B cell (primary cell): ENCODE measurements at regions not wholly inside any gene's neighbourhood (a gene's known extent, or its start where the extent isn't known, plus 50 kb on each side); places are given as distances from the start of the nearest gene placed in this dataset.

Source experiments
- ATAC-seq: fragments of 200-7000 bp; cut with Tn5 transposase; one replicate; pipeline ENCODE4 v1.10.0; 2021; ENCODE audit warnings: low read depth, mild to moderate bottlenecking, moderate number of reproducible peaks, moderate library complexity
- CTCF ChIA-PET: fragments of 350-600 bp; sonication (Branson Sonifier 250); formaldehyde crosslinking; loops from one replicate; lab custom pipeline; 2021; ENCODE audit warnings: antibody characterized with exemption, inconsistent platforms; lab: Charles Lee
- POLR2A ChIA-PET: fragments of 350-600 bp; sonication (Branson Sonifier 250); formaldehyde crosslinking; loops from one replicate; lab custom pipeline; 2021; ENCODE audit warnings: antibody characterized with exemption; lab: Charles Lee
- DNase-seq: peaks from one replicate; pipeline ENCODE4 v3.0.0; 2013
- H2AFZ ChIP-seq: 2 replicates; pipeline ENCODE4 v1.6.1; 2012; ENCODE audit warnings: mild to moderate bottlenecking, low read depth, low read length; ENCODE audit not compliant: insufficient read depth, poor library complexity, severe bottlenecking
- H3K27ac ChIP-seq, 2 donors: 1 replicate in 1 of 2; 2 replicates in 1 of 2; pipeline ENCODE4 v1.5.1; 2012 to 2013; ENCODE audit warnings: low read length in 2 of 2, mild to moderate bottlenecking in 2 of 2, moderate library complexity in 1 of 2
- H3K27me3 ChIP-seq, 4 experiments: fragments of 200-600 bp in 1 of 4; sonication (generic) in 1 of 4; replicated peaks in 1 of 4; 1 replicate in 2 of 4; 2 replicates in 2 of 4; pipeline versions ENCODE4 v1.6.1 to v1.7.0; 2013 to 2016; ENCODE audit warnings: low read length in 3 of 4, mild to moderate bottlenecking in 2 of 4, mixed read lengths in 1 of 4, moderate library complexity in 1 of 4; ENCODE audit not compliant: insufficient read depth in 4 of 4, control insufficient read depth in 3 of 4; ENCODE audit errors: control extremely low read depth in 1 of 4
- H3K36me3 ChIP-seq, 2 experiments: replicated peaks in 1 of 2; 1 replicate in 1 of 2; 2 replicates in 1 of 2; pipeline versions ENCODE4 v1.6.1 to v1.7.1; 2013; ENCODE audit warnings: low read length in 1 of 2; ENCODE audit not compliant: insufficient read depth in 2 of 2, control insufficient read depth in 1 of 2; ENCODE audit errors: control extremely low read depth in 1 of 2, extremely low read depth in 1 of 2
- H3K4me1 ChIP-seq, 2 donors: fragments of 200-600 bp in 1 of 2; sonication (generic) in 1 of 2; 1 replicate in 1 of 2; 2 replicates in 1 of 2; pipeline versions ENCODE4 v1.5.1 to v1.6.1; 2013 to 2017; ENCODE audit warnings: low read length in 2 of 2; ENCODE audit not compliant: control insufficient read depth in 2 of 2, insufficient read depth in 2 of 2
- H3K4me2 ChIP-seq: replicated peaks from 2 replicates; pipeline ENCODE3; 2012; ENCODE audit warnings: mild to moderate bottlenecking, low read depth, low read length; ENCODE audit not compliant: poor library complexity, severe bottlenecking
- H3K4me3 ChIP-seq, 5 experiments: fragments of 200-600 bp in 1 of 5; sonication (generic) in 1 of 5; 1 replicate in 3 of 5; 2 replicates in 2 of 5; pipeline versions ENCODE4 v1.5.1 to v1.7.0; 2011 to 2016; ENCODE audit warnings: low read length in 4 of 5, mild to moderate bottlenecking in 4 of 5, low read depth in 2 of 5, control low read depth in 1 of 5, moderate library complexity in 1 of 5; ENCODE audit not compliant: insufficient read depth in 1 of 5; ENCODE audit errors: control extremely low read depth in 1 of 5, extremely low read depth in 1 of 5
- H3K79me2 ChIP-seq: fragments of 200-600 bp; sonication (generic); one replicate; pipeline ENCODE4 v1.6.0; 2016; ENCODE audit warnings: low read length; ENCODE audit not compliant: control insufficient read depth, insufficient read depth
- H3K9ac ChIP-seq: fragments of 200-600 bp; sonication (generic); 2 replicates; pipeline ENCODE4 v1.6.1; 2017; ENCODE audit warnings: mild to moderate bottlenecking, low read length, moderate library complexity
- H3K9me3 ChIP-seq, 3 donors: one replicate each; pipeline versions ENCODE4 v1.6.1 to v1.7.1; 2013; ENCODE audit warnings: low read length in 2 of 3; ENCODE audit not compliant: control insufficient read depth in 2 of 3, insufficient read depth in 1 of 3; ENCODE audit errors: control extremely low read depth in 1 of 3
- H4K20me1 ChIP-seq: 2 replicates; pipeline ENCODE4 v1.6.0; 2012; ENCODE audit warnings: mild to moderate bottlenecking, low read length; ENCODE audit not compliant: insufficient read depth, control insufficient read depth, poor library complexity, severe bottlenecking
- H3K27ac Mint-ChIP-seq: one replicate; pipeline ENCODE4 v1.8.0; 2021; ENCODE audit warnings: mixed read lengths
- H3K27me3 Mint-ChIP-seq: one replicate; pipeline ENCODE4 v1.8.0; 2021; ENCODE audit warnings: mixed read lengths
- H3K4me1 Mint-ChIP-seq: one replicate; pipeline ENCODE4 v1.8.0; 2021; ENCODE audit warnings: mixed read lengths
- H3K4me3 Mint-ChIP-seq: one replicate; pipeline ENCODE4 v1.8.0; 2021; ENCODE audit warnings: mixed read lengths
- H3K9me3 Mint-ChIP-seq: one replicate; pipeline ENCODE4 v1.8.0; 2022; ENCODE audit warnings: mixed read lengths; ENCODE audit not compliant: insufficient read depth
- CTCF ChIP-seq: fragments of 200-600 bp; IDR thresholded peaks from one replicate; pipeline ENCODE4 v1.8.0; 2022; ENCODE audit warnings: antibody characterized with exemption, mild to moderate bottlenecking
- EZH2 ChIP-seq: IDR thresholded peaks from 2 replicates; pipeline ENCODE4 v1.6.1; 2012; ENCODE audit warnings: borderline replicate concordance, low read depth, mild to moderate bottlenecking, moderate library complexity, low read length; ENCODE audit not compliant: insufficient read depth, poor library complexity, severe bottlenecking
- WGBS: methylation state at CpG from one replicate; pipeline ENCODE4 v1.1.5; 2013; ENCODE audit warnings: missing lambda C conversion rate; ENCODE audit not compliant: insufficient coverage; 5-methylcytosine and 5-hydroxymethylcytosine counted together
- intact Hi-C: fragments of 100-400 bp; cut with micrococcal nuclease; formaldehyde crosslinking; loops from one replicate; pipeline ENCODE4 v1.10.0; 2022

DNA sequence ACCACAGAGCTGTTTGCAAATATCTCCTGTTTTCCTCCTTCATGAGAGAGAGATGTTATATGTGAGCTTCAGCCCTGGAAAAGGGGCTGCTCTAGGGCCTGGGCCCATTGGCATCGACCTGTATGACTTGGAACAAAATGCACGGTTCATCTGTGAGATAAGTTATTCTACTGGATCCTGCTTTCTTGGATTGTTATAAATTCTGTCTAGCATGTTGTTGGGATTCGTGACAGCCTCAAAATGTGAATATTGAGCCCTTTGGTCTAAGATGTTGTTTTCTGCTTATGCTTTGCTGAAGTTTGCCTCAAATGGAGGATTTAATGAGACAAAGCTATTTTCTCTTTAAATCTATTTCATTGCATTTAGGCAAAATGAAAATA is 372.9 kb downstream of the EN1 start:
- intact Hi-C loops, result no loop called here
- H4K20me1 ChIP-seq, result no peaks in the 10 kb centered on the region
- DNase-seq (no peak), ATAC-seq (no peak)
- no peak overlapping the region for H3K4me2 ChIP-seq
- 85% methylated on average over 2 of the region's 3 CpGs for WGBS
- H3K4me1 ChIP-seq, result no peaks in the 10 kb centered on the region
- H3K9ac ChIP-seq, result no peak overlapping the region
- Mint-ChIP-seq H3K4me3 (no peak overlapping the region), H3K27me3 (peaks cover 10% of the 10 kb centered on the region), H3K4me1 (no peaks in the 10 kb centered on the region), H3K9me3 (no peaks in the 10 kb centered on the region), H3K27ac (no peak overlapping the region)
- H2AFZ ChIP-seq, result no peak overlapping the region
- H3K79me2 ChIP-seq, result no peaks in the 10 kb centered on the region
- POLR2A ChIA-PET, result no interaction called here
- H3K27me3 ChIP-seq, result peaks cover 0 to 4% (median 0%) of the 10 kb centered on the region in 4 experiments
- no peaks in the 10 kb centered on the region for H3K36me3 ChIP-seq
- H3K9me3 ChIP-seq, result peaks cover 0 to 5% (median 0%) of the 10 kb centered on the region in 3 donors
- H3K4me3 ChIP-seq, result no peak overlapping the region
- CTCF ChIA-PET, result no interaction called here
- TF ChIP-seq EZH2 (no peak), CTCF (no peak)
- no peak overlapping the region for H3K27ac ChIP-seq

- Histone ChIP-seq H3K9ac (no peak overlapping the region), H2AFZ (no peak overlapping the region), H3K4me2 (no peak overlapping the region), H3K9me3 (peaks cover 0 to 5% (median 0%) of the 10 kb centered on the region in 3 donors), H3K36me3 (no peaks in the 10 kb centered on the region), H3K4me3 (no peak overlapping the region), H4K20me1 (no peaks in the 10 kb centered on the region), H3K79me2 (no peaks in the 10 kb centered on the region), H3K27me3 (peaks cover 0 to 3% (median 0%) of the 10 kb centered on the region in 4 experiments), H3K27ac (no peak overlapping the region), H3K4me1 (no peaks in the 10 kb centered on the region)
- ATAC-seq, result no peak
- 42% methylated on average over 4 of the region's 8 CpGs for WGBS
- TF ChIP-seq CTCF, result no peak
- TF ChIP-seq EZH2, result no peak
- Mint-ChIP-seq H3K9me3 (no peaks in the 10 kb centered on the region), H3K27me3 (peaks cover 10% of the 10 kb centered on the region), H3K4me1 (no peaks in the 10 kb centered on the region), H3K4me3 (no peak overlapping the region), H3K27ac (no peak overlapping the region)
- intact Hi-C loops, result no loop called here
- ChIA-PET POLR2A (no interaction called here), CTCF (no interaction called here)
- no peak for DNase-seq
Measured at GRCh38 chr2:118473846-118474540, 373.5 kb downstream of the EN1 start.
